Activated CD4-positive, alpha-beta T cell treated with anti-CD3 and anti-CD28 coated beads, Interleukin-2, amount 50 U/mL, for 48 hours (primary cell): ENCODE measurements at regions not wholly inside any gene's neighbourhood (a gene's known extent, or its start where the extent isn't known, plus 50 kb on each side); places are given as distances from the start of the nearest gene placed in this dataset.
A peak's percentile ranks its signal among the peaks of the same experiment; 100 is the strongest.

ENCODE experiments used
- DNase-seq, 2 experiments: peaks; one replicate each; pipeline ENCODE4 v3.0.0-alpha.2; 2020

DNA sequence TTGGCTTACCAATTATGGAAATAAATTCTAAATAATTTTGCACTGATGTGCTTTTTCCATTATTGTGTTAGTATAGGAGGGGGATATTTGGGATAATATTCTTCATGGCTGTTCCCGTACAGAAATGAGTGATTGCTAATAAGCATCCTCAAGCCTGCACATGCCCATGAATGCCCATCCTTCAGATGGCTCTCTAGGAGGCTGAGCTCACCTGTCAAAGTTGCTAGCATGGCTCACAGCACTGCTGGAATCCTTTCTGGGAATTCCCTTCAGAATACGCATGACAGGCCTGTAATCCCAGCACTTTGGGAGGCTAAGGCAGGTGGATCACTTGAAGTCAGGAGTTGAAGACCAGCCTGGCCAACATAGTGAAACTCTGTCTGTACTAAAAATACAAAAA lies 124.1 kb downstream of the NXNL2 start:
- no peak for DNase-seq

DNA sequence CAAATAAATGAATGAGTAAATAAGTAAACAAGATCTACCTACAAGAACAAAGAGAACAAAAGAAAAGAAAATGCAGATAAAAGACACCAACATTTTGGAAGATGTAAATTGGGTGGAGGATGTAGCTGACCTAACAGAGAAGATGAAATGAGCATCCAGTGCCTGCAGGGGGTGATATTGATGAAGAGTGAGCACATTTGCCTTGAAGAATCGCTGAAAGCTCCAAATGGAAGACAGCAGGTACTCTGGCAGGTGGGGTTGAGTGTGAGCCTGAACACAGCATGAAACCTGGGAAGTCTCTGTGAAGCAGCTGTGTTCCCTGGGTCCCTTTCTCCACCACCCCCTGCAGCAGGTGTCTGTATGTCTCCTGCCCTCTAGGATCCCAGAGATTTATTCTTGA lies 125.6 kb downstream of the NXNL2 start:
- DNase-seq, result peak in 1 of 2 experiments; percentile 28

DNA sequence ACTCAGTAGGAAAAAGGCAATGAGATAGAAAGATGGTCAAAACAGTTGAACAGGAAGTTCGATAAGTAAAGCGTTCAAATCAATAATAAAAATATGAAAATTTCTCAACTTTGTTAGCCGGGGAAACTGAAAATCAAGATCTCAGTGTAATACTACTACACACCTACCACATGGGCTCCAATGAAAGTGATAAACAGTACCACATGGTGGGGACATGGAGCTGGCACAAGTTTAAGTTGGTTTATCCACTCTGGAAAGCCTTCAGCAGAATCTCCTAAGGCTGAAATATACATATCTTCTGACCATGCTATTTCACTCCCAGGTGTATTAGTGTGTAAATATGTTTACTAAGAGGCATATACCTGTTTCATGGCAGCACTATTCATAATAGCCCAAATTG lies 126.8 kb downstream of the NXNL2 start:
- DNase-seq, result no peak

DNA sequence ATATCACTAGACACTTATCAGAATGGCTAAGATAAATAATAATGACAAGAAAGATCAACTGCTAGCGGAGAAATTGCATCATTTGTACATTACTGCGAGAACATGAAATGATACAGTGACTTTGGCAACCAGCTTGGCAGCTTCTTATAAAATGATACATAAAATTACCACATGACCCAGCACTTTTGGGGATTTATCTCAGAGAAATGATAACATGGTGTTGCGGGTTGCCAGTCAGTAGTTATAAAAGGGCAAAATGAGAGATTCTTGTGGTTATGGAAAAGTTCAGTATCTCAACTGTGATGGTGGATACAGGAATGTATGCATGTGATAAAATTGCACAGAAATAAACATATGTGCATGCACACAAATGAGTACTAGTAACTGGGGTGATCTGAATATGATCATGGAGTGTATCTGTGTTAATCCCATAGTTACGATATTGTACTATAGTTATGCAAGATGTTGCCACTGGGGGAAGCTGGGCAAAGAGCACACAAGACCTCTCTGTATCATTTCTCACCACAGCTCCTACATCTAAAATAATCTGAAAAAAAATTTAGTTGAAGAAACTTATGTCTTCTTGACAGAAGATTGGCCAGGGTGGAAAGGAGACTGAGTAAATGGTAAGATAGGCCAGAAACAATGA lies 128.9 kb downstream of the NXNL2 start:
- DNase-seq, result no peak

DNA sequence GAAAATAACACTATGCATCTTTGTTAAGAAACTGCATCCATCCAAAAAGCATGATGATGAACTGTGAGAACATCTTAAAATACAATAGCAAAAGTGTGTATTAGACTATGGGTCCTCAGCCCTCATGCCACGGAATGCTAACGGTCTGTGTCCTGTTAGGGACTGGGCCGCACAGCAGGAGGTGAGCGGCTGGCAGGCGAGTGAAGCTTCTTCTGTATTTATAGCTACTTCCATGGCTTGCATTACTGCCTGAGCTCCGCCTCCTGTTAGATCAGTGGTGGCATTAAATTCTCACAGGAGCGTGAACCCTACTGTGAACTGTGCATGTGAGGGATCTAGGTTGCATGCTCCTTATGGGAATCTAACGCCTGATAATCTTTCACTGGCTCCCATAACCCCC lies 129.8 kb downstream of the NXNL2 start:
- DNase-seq, result no peak

DNA sequence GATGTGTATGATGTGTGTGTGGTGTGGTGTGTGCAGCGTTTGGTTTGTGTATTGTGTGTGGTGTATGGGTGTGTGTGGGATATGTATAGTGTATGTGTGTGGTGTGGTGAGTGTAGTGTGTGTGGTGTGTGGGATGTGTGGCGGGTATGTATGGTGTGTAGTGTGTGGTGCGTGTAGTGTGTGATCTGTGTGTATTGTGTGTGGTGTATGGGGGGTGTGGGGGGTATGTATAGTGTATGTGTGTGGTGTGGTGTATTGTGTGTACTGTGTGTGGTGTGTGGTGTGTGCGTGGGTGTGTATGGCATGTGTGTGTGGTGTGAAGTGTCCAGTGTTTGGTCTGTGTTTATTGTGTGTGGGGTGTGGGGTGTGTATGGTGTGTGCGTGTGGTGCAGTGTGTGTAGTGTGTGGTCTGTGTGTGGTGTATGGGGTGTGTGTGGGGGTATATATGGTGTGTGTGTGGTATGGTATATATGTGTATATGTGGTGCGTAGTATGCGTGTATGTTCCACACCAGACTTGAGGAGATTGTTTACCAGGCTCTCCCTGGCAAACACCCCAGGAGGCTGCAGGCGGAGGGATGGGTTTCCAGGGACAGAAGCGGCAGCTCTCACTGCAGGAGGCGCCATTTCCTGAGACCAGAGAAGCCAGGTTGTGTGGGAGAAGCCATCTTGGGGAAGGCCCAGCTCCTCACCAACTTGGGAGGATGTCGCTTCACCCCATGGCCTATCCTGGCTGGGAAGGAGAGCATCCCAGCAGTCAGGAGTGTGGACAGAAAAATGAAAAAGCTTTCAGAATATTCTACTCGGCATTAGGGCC lies 138.1 kb downstream of the NXNL2 start:
- DNase-seq, result no peak

DNA sequence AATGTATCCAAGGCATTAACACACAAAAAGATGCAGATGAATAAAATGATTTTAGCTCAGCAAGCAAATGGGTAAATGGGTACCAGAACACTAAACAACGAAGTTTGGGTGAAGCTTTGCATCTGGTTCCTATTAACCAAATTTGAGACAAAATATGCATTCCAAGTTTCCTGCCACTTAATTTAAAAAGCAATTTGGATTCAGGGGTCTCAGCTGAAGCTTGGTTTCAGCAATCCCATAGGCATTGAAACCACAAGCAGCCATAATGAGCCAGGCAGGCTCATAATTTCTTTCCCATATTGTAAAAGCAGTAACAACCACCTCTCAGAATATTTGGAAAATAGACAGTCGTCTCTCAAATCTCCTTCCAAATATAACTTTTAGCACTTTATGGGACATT lies 138.9 kb downstream of the NXNL2 start:
- DNase-seq, result no peak

DNA sequence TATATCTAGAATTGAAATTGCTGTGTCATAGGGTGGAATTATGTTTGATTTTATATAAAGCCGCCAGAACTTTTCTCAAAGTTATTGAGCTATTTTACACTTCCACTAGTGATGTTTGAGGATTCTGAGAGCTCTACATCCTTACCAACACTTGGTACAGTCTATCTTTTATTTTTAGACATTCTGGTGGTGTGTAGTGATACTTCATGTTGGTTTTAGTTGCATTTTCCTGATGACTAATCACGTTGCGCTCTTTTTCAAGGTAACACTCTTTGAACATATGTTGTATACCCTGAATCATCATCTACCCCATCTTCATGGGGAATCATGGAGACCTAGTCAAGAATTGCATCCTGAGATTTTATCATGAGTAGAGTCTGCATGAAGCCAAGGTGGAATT lies 141.7 kb downstream of the NXNL2 start:
- DNase-seq, result no peak

DNA sequence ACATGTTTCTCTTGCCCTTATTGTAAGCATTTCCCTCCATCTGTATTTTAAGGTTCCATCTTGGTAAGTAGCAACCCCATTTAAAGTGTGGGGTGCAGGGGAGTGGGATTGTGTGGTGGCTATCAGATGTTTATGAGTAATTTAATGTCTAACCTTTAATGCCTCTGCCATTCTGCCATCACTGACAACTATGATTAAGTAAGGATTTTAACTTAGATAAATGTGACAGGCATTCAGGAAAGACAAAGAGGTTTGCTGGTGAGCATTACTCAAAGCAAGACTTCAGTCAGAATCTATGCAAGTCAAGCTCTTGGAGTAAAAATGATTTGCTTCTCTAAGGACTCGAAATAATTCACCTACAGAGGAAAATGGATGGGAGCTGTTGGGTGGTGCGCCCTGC lies 143.0 kb downstream of the NXNL2 start:
- no peak for DNase-seq

DNA sequence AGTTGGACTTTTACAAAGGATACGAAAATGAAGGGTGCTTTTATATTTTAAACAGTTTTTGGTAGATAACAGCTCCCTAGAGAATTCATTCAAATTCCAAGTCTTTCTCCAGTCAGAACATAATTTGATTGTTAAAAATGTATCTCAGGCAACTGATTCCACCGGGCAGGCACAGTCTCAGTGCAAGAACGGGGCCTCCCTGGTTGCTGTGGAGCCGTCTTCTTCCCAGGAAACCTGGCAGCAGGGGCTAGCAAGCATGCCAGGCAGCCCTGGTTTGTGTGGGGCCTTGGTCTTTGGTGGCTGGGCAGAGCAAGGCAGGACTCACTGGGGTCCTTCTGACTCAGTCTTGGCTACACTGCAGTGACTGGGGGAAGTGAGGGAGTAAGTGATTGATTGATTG lies 143.5 kb downstream of the NXNL2 start:
- no peak for DNase-seq

DNA sequence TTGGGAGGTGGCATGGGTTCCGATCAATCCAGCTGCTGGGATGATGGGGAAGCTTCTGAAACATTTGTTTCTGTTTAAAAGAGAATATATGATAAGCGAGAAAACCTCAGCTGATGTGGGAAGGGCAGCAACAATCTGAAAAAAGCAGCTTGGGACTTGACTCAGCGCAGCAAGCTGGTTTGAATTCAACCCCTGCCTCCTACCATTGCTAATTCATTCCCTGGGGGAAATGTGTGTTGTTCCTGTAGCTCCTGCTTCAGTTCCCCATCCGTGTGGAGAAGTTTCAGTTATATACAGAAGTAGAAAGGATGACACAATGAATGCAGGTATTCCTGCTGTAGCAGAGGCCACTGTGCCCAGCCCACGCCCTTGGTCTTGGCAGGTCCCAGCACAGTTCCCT lies 145.1 kb downstream of the NXNL2 start:
- no peak for DNase-seq

DNA sequence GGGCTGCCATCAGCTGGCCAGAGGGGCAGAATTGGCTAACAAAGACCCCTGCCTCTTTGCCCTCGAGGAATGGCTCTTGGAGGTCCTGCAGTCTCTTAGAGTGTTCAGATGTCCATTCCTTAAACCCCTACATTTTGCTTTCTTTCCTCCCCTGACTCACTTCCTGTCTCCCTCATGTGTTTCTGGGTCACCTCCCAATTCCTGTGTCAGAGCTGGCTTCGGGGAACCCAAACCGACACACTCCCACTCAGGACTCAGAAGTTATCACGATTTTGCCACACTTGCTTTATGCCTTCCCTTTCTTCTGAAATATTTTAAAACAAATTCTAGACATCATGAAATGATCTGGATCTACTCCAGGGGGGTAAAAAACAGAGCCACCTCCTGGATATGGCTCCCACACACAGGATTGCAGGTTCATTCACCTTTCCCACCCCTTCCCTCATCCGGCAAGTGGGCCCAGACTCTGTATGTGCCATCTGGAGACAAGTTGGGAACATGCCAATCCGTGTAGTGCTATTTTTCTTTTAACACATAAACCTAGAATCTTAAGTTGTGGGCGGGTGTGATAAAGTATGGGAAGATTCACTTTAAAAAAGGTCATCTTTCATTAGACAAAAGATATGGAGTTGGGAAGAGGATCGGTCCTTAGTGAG lies 145.7 kb downstream of the NXNL2 start:
- no peak for DNase-seq

DNA sequence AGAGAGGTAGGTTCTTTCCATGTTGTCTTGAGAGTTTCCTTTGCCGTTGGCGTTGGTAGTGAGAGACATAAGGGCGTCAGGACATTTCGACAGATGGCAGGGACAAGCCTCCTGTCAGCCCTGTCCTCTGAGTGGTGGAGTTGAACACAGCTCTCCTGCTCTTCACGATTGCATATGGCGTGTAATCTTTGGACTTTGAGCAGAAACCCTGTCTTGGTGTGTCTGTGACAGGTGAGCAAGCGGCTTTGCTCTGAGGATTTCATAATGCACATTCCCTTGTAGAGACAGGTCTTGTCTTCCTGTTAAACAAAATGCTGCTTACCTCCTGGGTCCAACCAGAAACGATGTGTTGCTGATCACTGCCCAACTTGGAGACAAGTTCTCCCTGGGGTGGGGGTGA lies 146.5 kb downstream of the NXNL2 start:
- DNase-seq, result no peak

DNA sequence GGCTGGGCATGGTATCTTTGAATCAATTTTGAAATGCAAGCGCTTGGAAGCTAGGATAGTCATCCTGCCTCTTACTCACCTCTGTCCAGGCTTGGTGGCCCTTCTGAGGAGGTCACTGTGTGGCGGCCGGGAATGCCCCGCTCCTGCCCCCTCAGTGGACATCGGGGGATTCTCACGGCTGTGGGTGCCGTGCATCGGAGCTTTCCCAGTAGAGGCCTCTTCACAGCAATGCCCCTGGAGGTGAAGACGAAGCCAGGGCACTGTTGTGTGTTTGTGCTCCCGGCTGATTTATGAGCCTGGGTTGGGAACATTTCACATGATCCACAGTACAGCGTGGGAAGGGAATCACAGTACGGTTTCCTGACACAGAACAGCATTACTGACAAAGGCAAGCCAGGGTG lies 147.5 kb downstream of the NXNL2 start:
- DNase-seq, result no peak

DNA sequence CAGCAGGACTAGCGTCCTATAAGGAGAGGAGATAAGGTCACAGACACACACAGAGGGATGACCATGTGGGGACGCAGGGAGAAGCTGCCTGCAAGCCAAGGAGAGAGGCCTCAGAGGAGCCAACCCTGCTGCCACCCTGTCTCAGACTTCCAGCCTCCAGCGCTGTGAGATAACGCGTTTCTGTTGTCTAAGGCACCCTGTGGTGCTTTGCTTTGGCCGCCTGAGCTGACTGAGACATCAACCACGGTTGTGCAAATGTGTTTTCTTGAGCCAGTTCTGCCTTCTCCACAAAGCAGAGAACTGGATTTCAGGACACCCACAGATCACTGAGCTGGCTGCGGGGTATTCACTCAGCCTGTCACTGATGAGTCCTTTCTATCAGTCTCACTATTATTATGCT lies 149.1 kb downstream of the NXNL2 start:
- no peak for DNase-seq

DNA sequence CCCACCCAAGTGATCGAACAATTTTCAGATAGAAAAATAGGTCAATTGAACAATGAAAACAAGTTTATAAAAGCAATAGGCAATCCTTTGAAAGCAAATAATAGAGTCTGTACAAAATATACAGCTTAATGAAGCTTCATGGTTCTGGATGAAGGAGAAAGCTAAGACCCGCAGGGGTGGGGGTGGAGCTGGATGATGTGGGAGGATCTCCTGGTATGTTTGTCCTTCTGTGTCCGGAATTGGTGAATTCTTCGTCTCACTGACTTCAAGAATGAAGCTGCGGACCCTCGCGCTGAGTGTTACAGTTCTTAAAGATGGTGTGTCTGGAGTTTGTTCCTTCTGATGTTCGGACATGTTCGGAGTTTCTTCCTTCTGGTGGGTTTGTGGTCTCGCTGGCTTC lies 149.9 kb downstream of the NXNL2 start:
- DNase-seq, result no peak

DNA sequence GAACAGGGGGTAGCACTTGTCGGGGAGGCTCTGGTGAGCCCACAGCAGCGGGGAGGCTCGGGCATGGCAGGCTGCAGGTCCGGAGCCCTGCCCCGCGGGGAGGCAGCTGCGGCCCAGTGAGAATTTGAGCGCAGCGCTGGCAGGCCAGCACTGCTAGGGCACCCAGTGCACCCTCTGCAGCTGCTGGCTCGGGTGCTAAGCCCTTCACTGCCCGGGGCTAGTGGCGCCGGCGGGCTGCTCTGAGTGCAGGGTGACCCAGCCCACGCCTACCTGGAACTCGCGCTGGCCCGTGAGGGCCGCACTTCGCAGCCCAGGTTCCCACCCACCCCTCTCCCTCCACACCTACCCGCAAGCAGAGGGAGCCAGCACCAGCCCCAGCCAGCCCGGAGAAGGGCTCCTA lies 151.0 kb downstream of the NXNL2 start:
- DNase-seq, result no peak

DNA sequence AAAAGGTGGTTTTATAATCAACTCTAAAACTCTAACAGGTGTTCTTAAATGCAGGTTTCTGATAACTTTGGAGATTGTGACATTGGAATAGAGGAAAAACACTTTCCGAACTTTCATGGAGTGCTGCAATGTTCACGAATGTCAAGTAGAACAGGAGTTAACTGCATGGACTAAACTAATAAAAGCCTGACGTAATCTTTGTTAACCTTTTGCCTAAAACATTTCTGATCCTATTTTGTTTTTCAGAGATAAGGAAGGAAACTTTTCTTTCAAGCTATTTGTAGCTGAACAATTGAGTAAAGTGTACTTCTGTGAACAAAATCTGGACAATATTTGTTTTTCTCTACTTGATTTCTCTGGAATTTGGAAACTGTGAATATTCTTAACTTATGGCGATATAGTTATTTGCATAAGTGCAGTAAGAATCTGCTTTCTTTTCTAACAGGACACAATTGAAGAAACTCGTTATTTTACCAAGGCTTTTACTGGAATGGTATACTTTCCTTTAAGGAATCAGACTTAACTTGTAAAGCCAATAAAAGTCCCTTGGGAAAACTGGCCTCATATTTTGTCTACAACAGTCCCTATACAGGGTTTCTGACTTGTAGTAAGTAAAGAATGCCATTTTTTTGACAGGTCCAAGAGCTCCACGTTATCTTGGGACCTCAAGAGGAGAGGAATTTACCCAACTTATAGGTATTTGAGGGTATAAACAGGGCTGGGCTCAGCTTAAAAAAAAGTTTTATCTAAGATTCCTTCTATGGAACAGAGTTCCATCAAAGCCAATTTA lies 154.7 kb downstream of the NXNL2 start:
- DNase-seq, result no peak

DNA sequence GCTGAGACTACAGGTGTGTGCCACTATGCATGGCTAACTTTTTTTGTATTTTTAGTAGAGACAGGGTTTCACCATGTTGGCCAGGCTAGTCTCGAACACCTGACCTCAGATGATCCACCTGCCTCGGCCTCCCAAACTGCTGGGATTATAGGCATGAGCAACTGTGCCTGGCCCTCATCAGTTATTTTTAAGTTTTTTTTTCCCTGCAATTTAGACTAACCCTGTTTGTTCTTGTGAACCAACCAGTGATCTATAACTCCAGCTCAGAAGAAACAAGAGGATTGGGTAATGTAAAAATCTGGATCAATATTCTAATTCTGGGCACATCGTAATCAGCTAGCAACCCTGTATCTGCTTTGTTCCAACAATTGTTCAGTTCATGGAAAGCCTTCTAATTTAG lies 155.7 kb downstream of the NXNL2 start:
- no peak for DNase-seq

DNA sequence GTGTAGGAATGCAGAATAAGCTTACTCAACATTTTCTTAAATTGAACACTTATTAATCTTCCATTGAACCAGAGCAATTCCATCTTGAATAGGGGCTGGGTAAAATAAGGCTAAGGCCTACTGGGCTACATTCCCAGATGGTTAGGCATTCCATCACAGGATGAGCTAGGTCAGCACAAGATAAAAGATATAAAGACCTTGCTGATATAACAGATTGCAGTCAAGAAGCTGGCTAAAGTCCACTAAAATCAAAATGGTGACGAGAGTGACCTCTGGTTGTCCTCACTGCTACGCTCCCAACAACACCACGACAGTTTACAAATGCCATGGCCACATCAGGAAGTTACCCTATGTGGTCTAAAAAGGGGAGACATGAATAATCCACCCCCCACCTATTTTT lies 156.1 kb downstream of the NXNL2 start:
- no peak for DNase-seq

DNA sequence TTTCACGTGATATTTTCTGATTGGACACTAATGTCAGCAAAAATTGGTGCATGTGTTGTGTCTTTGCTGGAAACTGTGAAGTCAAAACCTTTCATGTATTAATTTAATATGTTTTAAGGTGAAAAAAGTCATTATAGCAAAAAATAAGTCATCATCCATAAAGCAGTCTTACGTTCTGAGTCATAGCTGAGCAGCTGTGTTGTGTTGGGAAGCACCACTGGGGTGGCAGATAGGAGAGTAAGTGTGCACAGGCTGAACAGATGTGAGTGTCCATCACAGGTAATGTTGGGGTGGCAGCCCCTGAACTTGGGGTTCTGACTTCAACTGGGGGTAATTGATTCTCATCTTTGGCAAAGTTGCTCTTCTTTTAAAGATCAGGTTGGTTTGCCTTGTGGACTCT lies 156.8 kb downstream of the NXNL2 start:
- no peak for DNase-seq

DNA sequence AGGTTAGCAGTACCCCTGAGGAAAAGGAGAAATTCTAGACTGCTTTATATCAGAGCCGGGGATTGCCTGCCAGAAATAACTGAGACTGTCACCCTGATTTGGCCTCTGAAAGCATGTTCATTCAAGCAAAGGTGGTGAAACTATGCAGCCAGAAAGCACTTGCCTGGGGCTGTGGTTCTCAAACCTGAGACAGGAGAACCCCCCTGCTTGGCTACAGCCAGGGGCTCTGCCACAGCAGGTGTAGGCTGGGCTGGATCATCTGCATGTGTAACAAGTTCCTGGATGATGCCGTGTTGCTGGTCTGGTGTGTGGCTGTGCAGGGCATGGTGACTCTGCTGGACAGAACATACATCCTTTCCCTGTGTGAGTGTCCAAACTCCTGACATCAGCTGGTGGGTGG lies 157.8 kb downstream of the NXNL2 start:
- no peak for DNase-seq

DNA sequence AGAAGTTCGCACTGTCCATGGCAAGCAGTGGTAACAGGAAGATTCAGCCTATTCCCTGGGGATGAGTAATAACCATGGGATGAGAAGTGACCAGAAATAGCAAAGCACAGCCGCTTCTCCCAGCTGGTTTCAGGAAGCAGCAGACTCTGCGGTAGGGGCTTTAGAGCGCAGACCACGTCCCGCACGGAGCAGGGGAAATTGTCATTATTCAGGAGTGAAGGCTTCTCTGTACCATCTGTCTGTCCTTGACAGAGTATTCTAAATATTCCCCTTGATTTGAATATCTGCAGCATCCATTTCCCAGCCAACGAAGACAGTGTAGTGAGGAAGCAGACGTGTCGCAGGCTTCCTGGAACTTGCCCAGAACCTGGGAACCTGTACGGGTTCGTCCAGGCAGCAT lies 159.6 kb downstream of the NXNL2 start:
- no peak for DNase-seq

DNA sequence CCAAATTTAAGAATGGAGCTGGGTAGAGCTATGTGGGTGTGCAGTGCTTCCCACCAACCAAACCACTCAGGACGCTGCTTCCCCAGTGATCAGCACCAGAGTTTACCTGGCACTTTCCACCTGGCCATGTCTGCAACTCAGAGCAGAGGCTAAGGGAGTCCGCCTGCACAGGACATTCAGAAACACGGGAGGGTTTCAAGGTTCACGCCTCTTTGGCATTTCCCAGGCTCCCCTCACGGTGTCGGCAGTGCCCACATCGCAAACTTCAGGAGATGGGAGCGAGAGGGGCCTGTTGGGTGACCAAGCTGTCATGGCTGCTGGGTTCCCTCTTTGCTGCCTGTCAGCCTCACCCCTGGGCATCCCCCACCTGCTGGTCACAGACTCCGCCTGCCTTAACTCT lies 161.5 kb downstream of the NXNL2 start:
- no peak for DNase-seq
